Stromal cell of bone marrow (primary cell): ENCODE measurements at regions not wholly inside any gene's neighbourhood (a gene's known extent, or its start where the extent isn't known, plus 50 kb on each side); places are given as distances from the start of the nearest gene placed in this dataset.

ENCODE experiments used
- DNase-seq: peaks from one replicate; pipeline ENCODE4 v3.0.0-alpha.2; 2012; ENCODE audit warnings: low read depth

DNA sequence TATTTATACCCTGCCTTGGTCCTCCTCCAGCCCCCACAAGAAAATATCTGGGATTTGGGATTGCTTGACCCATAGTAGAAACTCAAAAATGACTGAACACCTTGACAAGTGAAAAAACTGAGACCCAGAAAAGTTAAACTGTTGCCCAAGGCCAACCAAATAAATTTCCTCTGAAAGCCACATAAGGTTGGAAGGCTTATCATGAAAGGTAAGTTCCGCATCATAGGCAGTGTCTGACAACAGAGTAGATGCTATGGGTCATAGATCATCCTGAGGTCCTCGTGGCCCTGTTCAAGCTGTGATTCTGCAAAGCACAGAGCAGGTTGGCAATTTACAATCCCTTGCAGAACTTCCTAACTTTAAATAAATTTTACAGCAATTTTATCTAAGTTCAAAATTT lies 140.8 kb upstream of the TSC22D2 start:
- DNase-seq: no peak

DNA sequence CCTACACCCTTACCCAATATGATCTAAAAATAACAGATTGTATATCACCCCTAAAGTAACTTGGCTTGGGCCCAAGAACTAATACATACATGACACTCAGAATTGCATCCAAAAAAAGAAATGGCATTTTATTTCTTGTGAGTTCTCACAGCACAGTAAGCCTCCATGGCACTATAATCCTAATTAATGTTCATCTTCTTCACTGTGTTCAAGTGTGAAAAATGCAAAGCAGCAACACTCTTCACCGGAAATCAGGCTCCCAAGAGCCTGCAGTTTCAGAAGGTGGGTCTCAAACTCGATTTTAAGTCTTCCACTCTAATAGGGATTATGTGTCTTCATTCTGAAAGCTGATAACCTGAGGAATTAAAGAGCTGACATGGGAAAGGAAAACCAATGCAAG lies 142.8 kb upstream of the TSC22D2 start:
- DNase-seq: no peak

DNA sequence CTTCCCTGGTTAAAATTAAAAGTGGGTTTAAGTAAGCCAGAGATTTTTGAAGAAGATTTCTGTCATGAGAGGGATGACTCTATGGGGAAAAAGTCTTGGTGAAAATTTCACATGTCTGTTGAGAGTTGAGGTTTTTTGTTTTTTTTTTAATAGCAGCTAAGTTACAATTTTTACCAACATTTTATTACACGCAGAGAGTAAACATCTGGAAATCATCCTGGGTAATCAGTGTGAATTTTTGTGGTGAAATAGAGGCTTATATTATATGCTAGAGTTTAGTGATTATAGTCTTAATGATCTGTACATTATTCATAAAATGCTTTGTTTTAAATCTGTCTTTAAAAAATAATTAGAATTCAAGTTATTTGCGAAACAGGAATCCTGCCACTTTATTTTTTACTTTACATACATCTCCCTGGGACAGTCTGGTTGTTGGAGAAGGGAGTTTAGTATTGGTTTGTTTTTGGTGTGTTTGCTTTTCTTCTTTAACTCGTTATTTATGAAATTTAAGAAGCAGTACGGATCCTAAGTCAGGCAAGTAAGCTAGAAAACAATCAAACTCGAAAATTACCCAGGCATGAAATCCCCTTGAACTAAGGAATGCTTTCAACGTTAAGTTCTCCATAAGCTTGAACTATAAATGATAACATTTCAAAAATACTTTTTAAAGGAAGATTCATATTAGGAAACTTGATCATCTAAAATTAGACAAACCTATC lies 143.4 kb upstream of the TSC22D2 start:
- no peak for DNase-seq

DNA sequence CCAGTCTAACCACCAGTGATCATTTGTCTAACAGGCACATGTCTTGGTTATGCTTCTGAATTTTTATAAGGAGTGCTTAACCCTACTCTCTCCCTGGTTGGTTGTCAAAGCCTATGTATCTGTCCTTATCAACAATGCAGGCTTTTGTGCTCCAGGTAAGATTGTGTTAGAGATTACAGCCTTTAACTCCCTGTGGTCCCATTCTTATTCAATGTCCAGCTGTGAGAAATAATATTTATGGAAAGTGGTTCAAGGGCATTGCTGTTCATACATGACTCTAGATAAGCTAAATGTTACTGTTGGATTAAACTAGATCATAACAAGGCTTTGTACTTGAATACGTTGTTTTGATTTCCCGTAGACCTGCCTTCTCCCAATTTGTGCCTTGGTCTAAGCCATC lies 146.1 kb upstream of the TSC22D2 start:
- DNase-seq: no peak

DNA sequence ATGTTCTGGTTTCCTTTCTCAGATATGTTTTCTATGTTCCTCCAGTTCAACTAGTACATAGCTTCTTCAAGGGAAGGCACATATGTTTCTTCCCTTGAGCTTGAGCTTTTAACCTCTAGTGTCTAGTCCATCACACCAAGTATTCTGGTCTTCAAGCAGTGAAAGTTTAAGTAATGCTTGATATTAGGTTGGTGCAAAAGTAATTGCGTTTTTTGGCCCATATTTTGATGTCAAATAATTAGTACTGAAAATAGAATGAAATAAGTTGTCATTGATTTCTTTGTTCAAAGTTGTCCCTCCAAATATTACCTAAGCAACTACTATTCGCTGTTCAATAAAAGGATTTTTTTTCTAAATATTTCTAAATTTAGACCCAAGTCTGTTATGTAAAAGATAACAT lies 146.7 kb upstream of the TSC22D2 start:
- no peak for DNase-seq

DNA sequence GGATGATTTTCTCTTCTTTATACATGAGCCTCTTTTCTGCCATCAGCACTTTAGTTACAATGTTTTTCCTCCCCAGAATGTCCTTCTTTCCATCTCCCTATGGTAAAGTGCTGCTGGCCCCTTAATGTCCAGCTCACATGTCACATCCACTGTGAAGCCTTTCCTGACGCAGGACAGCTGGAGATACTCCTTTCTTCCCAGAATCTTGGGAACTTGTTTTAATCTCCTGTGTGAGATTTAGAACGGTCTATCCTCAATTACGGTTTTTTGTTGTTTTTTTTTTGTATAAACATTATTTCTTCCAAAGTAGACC lies 147.7 kb upstream of the TSC22D2 start:
- DNase-seq: no peak

DNA sequence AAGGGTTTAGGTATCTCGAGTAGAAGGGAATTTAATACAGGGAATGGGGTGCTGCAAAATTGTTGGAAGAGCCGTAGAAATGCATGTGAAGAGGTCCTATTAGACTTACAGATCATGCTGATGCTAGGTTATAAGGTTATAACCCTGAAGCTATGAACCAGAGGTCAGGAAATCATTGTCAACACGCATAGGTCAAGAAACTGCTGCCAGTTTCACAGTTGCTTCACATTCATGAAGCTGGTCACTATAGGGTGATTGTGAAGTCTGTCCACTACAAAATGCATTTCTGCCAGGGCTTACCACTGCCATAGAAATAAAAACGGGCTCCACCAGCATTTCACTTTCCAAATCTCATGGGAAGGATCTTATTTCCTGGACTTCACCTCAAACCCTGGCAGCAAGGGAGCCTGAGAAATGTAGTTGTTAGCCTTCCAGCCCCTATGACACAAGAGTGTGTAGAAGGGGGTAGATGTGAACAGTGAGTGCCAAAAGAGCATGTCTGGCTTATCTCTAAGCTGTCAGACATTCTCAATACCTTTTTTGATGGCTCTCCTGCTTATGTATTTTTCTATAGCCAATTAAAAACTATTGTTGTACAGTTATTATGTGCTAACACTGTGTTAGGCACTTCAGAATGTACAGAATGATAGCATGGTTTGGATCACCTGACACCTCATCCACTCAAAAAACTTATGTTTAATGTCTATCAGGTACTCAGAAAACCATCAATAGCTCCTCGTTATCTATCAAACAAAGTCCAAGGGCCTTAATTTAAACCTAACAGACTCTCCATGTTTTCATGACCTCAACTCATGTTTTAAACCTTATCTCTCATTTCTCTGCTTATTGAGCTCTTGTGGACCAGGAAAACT lies 148.3 kb upstream of the TSC22D2 start:
- no peak for DNase-seq

DNA sequence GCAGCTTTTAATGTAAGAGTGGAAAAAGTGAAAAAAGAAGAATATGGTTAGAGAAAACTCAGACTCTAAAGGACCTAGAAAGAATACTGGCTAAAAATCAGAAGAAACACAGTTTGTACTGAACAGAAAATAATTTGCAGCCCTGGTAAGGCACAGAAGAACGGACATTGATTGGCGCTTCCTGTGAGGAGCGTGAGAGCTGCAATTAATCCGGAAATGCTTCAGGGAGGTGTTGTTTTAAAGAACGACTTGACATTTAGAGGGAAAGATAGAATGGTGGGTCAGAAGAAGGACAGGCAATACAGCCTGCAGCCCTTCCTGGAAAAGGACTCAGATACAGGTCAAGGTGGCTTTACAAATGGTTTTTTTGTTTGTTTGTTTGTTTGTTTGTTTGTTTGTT lies 151.3 kb upstream of the TSC22D2 start:
- DNase-seq: no peak

DNA sequence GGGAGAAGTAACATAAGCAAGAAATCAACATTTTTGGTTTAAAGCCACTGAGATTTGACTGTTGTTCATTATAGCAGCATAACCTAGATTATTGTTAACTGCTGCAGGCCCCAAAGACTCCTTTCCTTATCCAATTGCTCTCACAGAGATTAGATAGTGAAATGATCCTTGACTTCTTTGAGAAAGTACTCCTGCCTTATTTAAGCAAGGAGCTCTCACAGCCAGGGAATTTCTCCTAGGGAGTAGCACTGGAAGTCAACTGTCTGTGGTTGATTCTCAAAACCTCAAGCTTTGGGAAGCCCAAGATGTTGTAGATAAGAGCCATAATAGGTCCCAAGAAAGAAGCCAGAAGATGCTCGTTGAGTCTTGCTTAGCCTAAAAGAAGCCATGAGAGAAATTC lies 151.8 kb upstream of the TSC22D2 start:
- DNase-seq: no peak

DNA sequence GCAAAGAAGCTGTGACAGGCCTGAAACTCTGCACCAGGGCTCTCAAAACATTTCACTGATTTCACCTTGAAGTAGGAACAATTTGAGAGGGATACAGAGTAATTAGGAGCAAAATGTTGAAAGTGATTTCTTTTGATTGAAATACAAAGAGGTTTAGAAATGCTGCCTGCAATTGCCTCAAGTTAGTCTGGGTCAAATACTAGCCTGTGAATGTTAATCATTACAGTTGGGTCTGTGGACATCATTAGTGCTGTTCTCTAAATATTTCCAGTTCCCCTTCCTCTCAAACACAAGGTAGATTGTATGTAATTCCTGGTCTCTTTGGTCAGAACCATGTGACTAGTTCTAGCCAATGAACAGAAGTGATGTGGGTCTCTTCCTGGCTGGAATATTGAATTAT lies 152.3 kb upstream of the TSC22D2 start:
- no peak for DNase-seq

DNA sequence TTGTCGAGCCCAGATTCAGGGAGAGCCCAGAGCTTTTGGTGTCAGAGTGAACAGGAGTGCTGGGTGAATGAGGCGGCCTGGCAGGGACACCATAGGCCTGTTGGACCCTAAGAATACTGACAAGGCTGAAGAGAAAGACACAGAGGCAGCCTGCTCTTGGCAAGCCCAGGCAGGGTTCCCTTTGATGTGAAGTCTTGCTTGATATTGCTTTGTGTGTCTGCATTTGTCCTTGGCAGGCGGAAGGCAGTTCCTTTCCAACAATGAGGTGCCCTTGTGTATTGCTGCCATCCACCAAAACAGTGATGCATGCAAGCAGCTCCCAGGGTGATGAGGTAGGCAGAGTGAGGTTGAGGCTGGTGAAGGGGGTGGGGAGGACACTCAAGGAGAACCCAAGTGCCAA lies 152.7 kb upstream of the TSC22D2 start:
- no peak for DNase-seq

DNA sequence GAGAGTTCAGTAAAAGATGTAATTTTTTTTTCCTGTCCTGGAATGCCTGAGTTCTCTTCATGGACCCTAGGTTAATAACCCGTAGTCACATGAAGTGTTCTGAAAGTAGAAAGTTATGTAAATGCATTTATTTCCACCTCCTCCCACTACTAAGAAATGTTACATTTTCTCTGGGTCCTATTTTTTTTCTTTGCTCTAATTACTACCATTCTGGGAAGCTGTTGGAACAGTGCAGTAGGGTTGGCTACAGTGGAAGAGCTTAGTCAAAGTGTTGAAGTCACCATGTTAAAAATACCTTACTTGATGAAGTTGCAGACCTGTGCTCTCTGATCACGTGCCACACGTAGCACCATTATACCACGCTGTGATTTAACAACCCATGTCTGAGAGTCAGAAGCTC lies 153.8 kb upstream of the TSC22D2 start:
- no peak for DNase-seq

DNA sequence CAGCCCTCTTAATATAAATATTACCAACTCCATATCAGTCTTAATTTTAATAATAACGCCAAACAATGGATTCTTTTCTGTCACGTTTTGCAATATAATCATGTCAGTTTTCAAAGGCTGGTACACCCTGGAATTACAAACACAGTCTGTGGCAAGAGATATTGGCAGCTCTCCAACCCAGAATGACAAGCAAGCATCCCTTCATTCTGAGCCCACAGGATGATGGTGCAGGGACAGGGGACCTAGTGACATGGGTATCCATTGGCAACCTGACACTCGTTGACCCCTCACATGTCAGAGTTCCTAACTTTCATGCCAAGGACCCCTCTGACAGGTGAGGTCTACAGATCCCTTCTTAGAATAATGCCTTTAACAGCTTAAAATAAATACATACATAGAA lies 154.5 kb upstream of the TSC22D2 start:
- no peak for DNase-seq

DNA sequence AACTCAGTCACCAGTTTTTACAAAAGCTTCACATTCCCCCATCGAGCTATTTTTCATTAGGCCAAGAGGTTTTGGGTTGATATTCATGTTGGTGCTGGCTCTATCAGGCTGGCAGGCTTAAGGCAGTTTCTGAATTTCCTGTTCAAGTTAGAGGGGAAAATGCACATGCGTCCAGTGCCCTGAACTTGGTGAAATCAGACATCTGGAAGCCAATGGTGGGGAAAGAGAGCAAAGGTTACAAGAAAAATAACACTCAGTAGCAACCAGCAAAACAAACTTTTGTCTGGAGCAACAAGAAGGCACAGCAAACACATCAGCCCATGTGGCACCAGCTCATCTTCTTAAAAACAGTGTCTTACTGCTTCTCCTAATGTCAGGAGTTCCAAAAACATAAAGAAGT lies 155.6 kb upstream of the TSC22D2 start:
- DNase-seq: peak; percentile 51

DNA sequence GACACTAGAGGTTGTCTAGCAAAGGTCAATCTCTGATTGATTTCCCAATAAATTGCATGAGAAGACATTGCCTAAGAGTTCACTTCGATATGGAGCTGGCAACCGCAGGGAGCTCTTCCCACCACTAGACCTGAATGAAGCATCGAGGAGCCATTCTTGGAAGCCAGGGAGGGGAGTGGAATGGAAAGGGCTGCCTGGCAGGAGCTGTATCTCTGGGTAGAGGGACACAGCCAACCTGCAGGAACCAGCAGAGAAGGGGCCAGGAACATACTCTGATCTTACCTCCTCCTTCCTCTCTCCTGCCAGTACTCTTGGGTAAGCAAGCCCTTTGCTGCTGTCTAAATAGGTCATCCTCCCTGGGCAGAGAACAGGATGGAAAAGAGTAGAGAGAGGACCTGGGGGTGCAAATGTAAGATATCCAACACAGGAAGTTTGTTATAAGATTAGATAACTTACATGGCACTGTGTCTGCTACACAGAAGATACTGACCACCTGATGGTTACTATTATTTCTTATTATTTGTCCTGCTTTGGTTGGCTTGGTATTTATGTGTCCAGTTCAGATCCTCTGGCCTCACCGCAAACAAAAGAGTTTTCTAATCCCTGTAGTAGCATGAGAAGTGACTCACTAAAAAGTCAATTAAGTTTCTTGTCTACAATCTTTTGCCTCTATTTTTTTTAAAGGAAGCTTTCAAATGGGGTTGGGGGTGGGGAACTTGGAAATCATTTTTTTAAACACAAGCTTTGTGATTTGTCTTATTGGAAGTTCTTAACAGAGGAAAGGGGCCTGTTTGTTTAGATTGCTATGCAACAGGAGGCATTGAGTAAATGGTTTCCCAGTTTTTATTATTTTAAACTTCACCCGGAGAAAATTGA lies 156.7 kb upstream of the TSC22D2 start:
- DNase-seq: peak; percentile 54

DNA sequence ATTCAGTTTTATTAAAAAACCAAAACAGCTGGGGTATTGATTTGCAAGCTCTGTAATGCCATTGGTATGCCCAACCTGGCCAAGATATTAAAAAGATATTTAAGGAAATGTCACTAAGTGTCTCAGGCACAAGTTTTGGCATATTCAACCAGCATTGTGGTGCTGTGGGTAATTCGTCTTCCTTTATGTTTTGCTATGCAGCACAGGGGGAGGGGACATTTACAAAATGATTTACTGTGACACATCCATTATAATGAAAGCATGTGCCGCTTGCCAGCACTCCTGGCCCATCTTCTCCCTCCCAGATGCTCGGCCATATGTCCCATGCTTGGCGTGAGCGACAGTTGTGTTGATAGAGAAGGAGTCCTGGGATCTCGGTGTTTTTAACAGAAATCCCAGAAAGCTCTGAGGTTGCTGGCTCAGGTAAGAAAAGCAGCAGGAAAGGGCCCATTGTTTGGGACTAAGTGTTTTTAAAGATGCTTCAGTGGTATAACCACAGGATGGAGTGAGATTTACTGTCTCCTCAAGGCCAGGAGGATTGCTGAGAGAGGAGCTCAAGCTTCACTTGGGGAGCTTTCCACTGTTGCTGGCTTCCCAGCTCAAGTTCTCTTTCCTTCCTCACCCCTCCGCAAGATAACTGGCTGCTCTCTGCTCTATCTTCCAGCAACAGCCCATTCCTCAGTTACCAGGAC lies 158.2 kb upstream of the TSC22D2 start:
- no peak for DNase-seq

DNA sequence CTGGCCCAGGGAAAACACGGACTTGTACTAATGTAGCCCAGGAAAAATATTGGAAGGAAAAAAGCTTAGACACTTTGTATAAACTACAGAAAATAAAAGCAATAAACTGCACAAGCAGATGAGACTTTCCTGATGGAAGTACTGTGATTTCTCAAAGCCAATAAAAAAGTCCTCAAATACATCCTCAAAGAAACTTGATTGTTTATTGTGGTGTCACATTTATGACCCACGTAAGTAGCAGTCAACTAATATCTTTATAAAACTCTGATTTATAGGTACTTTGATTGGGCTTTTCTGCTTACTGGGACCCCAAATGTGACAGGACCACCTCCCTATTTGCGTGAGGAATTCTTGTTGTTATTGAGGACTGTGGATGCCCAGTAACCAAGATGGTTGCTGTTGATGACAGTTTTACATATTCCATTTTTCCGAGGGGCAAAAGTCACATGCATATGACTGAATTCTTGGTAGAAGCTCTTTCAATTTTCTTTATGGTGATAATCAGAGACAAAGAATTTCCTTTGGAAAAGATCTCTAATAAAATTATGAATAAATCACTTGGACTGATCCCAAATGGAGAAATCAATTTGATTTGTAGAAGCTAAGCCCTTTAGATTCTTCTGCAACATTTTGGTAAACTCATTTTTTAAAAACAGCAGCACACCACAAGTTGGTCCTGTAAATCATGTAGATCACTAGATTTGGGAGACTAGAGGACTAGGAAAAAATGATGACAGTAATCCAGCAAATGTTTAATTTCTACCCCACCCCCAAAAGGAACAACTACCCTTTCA lies 159.0 kb upstream of the TSC22D2 start:
- no peak for DNase-seq

DNA sequence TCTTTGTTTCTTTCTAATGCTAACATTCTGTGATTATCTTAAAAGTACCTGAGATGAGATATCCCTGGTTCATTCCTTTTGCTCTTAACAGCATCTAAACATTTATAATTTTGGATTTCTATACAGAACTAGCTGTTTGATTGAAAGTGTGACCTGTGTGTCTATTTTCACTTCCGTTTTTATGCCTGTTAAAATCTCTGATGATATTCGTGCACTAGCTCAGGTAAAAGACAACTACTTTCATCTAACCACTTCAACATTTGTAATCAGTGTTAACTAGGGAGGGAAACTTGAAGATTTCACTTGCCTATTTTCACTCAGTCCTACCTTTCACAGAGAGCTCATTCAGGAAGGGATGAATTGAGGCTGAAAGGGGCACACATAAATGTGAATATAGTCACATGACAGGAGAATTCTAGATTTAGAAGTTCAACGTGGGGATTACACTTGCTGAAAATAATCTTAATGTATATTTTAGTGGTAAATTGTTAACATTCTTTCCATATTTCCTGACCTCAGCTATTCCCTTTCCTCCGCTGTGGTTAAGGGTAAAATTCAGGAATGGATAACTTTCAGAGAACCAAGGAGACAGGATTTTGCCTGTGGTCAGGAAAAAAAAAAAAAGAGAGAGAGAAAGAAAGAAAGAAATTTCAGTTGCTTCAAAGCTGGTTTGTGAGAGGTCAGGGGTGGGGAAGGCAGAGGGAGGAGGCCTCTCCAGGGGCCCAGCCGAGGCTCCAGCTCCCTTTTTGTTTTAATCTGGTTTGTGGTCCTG lies 159.8 kb upstream of the TSC22D2 start:
- peak; percentile 45 for DNase-seq

DNA sequence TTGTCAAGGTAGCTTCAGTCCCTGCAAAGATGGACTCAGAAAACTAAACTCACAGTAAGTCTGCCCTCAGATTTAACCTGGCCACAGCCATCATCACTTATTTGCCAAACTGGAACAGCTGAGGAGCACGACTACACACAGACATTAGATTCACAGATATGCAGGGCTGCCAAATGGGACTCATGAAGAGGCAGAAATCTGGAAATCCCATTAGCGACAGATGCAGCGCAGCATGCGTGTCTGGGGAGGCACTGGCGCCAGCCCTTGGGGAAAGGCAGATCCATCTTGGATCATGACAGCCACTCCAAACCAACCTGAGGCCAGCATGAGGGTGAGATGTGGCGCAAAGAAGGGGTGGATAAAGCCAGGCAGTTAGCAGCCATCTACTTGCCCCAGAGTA lies 160.7 kb upstream of the TSC22D2 start:
- DNase-seq: no peak

DNA sequence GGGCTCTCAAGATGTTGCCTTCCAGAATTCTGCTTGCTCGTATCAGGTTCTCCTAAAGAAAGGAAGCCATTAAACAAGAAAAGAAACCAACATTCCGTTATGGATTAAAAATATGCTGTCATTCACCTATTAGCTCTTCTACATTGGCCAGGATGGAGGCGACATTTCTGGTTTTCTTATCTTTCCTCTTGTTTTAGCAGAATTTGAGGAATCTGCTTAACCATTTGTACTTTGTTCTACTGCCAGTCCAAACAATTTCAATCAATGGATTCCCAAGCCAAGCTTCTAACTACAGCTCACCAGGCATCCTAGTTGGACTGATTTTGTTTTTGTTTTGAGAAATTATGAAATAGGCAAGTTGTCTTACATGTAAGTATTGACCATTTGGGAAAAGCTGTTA lies 164.6 kb upstream of the TSC22D2 start:
- no peak for DNase-seq
